Natural killer cell treated with Interleukin-12 subunit alpha and Interleukin-12 subunit beta and Interleukin-15 and Interleukin-18, amount 100 ng/mL, for 72 hours (primary cell): ENCODE measurements at regions not wholly inside any gene's neighbourhood (a gene's known extent, or its start where the extent isn't known, plus 50 kb on each side); places are given as distances from the start of the nearest gene placed in this dataset.

Source experiments
- ATAC-seq, 2 donors: fragments of 150-1000 bp; cut with Tn5 transposase in 1 of 2; sonication (Bioruptor Pico), chemical (Tn5 transposase) in 1 of 2; 2 replicates each; pipeline ENCODE4 v1.10.0; 2021
- DNase-seq: peaks from one replicate; pipeline ENCODE4 v3.0.0; 2022; ENCODE audit warnings: low spot score
- H3K27ac Mint-ChIP-seq, 2 donors: 1 replicate in 1 of 2; 2 replicates in 1 of 2; pipeline ENCODE4 v1.8.0; 2022; ENCODE audit warnings: mixed read lengths in 2 of 2, mild to moderate bottlenecking in 1 of 2, moderate library complexity in 1 of 2
- H3K27me3 Mint-ChIP-seq, 2 donors: 1 replicate in 1 of 2; 2 replicates in 1 of 2; pipeline ENCODE4 v1.8.0; 2022; ENCODE audit warnings: mixed read lengths in 2 of 2
- H3K36me3 Mint-ChIP-seq: one replicate; pipeline ENCODE4 v1.8.0; 2022; ENCODE audit warnings: mixed read lengths
- H3K4me1 Mint-ChIP-seq, 2 donors: 1 replicate in 1 of 2; 2 replicates in 1 of 2; pipeline ENCODE4 v1.8.0; 2022; ENCODE audit warnings: low read depth in 2 of 2, mixed read lengths in 2 of 2, mild to moderate bottlenecking in 1 of 2
- H3K4me3 Mint-ChIP-seq: one replicate; pipeline ENCODE4 v1.8.0; 2022; ENCODE audit warnings: mixed read lengths
- H3K9me3 Mint-ChIP-seq: 2 replicates; pipeline ENCODE4 v1.8.0; 2022; ENCODE audit warnings: mixed read lengths

DNA sequence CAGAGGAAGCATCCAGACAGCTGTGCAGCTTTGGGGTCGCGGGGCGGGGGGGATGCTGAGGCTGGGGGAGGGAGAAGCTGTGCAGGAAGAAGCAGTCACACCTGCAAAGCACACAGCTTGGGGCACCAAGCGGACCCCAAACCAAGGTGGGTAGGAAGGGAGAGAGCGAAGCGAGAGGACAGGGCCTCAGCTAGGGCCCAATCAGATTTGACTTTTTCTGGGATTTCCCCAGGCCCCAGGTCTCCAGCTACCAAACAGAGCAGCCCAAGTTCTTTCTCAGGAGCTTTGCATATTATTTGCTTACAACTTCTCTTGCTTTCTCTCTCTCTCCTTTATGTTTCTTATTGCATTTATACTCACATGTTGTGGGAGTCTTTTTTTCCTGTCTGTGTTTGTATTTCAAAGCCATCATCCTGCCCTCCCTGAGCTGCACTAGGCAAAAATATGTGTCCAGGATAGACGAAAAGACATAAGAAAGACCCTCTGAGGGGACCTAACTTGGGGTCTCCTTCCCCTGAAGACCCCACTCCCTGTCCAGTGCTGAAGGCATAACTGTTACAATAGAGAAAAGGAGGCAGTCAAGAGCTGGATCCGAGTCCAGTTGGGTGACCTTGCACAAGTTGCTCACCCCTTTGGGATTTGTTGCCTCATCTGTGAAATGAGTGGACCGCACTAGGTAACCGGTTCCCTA is 50.6 kb upstream of the SMNDC1 start:
- Mint-ChIP-seq H3K4me1 (peaks cover 52 to 60% of the 10 kb centered on the region in 2 donors), H3K4me3 (peak overlapping the region; percentile 80), H3K27ac (peak overlapping the region; percentile 91 to 93), H3K27me3 (peaks cover 0 to 10% of the 10 kb centered on the region in 2 donors), H3K36me3 (no peaks in the 10 kb centered on the region), H3K9me3 (no peaks in the 10 kb centered on the region)
- ATAC-seq, result peak in 1 of 2 donors; percentile 15
- no peak for DNase-seq

DNA sequence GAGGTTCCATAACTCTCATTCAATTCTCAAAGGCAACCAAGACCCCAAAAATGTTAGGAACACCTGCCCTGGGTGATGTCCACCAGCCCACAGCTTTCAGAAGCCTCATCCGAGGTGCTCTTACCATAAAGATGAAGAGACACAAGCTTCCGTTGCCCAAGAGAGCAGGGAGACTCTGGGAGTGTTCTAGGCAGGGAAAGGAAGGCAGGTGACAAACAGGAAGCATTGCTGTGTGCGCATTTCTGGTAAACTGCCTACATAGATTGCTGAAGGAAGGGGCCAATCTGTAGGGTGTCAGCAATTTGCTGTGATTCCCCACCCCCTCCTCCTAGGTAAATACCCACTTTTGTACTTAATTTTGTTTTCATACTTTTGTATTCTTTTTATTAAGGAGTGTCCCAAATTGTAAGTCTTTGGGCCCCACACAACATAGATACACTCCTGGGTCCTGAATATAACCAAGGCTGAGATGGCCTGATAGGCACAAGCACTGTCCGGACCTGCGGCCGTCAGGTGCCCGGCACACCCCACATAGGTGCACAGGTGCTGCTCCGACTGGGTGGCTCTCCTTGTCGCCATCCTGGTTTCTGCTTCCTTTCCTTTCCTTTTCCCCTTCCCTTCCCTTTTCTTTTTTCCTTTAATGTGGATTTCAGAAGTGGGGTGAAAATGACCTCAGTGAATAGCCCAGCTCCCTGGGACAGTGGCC is 51.4 kb upstream of the SMNDC1 start:
- ATAC-seq (no peak), DNase-seq (no peak)
- H3K27ac Mint-ChIP-seq, result peak overlapping the region; percentile 91 to 93
- peak overlapping the region; percentile 85 for H3K4me3 Mint-ChIP-seq
- H3K27me3 Mint-ChIP-seq, result peaks cover 0 to 8% of the 10 kb centered on the region in 2 donors
- no peaks in the 10 kb centered on the region for H3K9me3 Mint-ChIP-seq
- no peaks in the 10 kb centered on the region for H3K36me3 Mint-ChIP-seq
- H3K4me1 Mint-ChIP-seq, result peaks cover 56 to 60% of the 10 kb centered on the region in 2 donors

DNA sequence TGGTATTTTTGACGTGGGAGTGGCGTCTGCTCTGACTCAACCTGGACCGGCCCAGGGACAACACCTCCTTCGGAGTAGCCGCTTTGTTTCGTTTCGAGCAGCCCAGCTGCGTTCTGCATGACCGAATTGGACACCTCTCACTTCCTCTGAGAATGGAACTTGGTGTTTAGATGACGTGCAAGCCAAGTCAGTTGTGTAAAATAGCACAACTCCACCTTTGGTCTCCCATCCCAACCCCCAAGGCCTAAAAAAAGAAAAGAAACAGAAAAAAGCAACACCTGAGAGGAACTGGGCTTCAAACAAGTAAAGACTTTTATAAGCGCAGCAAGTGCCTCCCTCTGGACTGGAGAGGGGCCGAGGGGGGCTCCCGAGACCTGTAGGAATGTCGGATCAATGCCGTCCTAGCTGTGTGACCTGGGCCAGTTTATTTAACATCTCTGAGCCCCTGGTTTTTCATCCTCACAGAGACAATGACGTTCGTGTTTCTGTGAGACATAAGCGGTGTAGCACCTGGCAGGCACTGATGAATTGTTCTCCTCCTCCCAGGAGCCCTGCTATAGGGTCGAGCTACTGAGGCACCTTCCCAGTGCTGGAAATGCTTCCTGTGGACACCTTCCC is 52.0 kb upstream of the SMNDC1 start:
- H3K4me1 Mint-ChIP-seq, result peaks cover 58 to 62% of the 10 kb centered on the region in 2 donors

DNA sequence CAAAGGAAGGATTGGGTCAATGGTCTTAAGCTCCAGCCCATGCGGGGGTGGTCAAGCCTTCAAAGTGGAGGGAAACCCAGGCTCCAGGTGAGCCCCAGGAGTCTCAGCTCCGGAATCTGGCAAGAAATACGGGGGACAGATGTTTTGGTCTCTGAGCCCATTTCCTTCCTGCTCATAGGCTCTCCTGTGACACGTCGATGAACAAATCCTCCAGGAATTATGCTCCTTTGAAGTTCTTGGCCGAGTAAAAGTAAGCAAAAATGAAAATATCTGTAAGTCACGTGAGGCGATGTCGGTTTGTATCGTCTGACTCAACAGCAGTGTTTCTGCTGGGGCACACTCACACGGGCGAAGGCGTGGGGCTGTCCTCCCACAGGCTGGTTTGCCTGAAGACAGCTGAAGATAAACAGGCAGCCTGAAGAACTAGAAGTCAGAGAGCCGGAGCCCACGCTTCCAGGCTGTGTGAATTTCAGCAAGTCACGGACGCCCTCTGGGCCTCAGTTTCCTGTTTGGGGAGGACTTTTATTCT is 52.6 kb upstream of the SMNDC1 start:
- peaks cover 0 to 5% of the 10 kb centered on the region in 2 donors for H3K27me3 Mint-ChIP-seq
- H3K9me3 Mint-ChIP-seq, result no peaks in the 10 kb centered on the region
- H3K4me1 Mint-ChIP-seq, result peaks cover 60 to 63% of the 10 kb centered on the region in 2 donors
- peak overlapping the region; percentile 85 for H3K4me3 Mint-ChIP-seq
- DNase-seq (no peak), ATAC-seq (peak in 1 of 2 donors; percentile 25)
- no peaks in the 10 kb centered on the region for H3K36me3 Mint-ChIP-seq
- peak overlapping the region; percentile 91 to 93 for H3K27ac Mint-ChIP-seq

More for the DNA sequence above, 52.0 kb upstream of the SMNDC1 start:
- H3K4me3 Mint-ChIP-seq, result peak overlapping the region; percentile 85
- DNase-seq (no peak), ATAC-seq (peak; percentile 59 to 81)
- H3K9me3 Mint-ChIP-seq, result no peaks in the 10 kb centered on the region
- H3K36me3 Mint-ChIP-seq, result no peaks in the 10 kb centered on the region
- peaks cover 0 to 5% of the 10 kb centered on the region in 2 donors for H3K27me3 Mint-ChIP-seq
- H3K27ac Mint-ChIP-seq, result peak overlapping the region; percentile 91 to 93

DNA sequence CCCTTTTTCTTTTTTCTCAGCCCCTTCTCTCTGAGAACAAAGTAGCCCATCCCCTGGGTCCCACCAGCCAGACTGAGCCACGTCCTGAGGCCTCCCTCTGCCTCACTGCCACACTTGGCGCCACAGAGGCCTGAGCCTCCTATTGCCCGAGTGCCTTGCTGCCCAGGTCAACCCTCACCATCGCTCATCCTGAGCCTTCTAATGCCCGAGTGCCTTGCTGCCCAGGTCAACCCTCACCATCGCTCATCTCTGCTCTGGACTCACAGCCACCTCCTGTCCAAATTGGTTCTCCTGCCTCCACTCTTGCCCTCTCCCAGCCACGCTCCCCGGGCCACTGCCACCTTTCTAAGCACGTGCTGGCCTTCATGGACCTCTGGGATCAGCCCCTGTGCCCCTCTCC is 53.2 kb upstream of the SMNDC1 start:
- H3K4me3 Mint-ChIP-seq, result peak overlapping the region; percentile 85
- H3K27ac Mint-ChIP-seq, result peak overlapping the region; percentile 91 to 93
- peaks cover 58 to 62% of the 10 kb centered on the region in 2 donors for H3K4me1 Mint-ChIP-seq
- no peak for DNase-seq
- no peak for ATAC-seq
- peaks cover 0 to 5% of the 10 kb centered on the region in 2 donors for H3K27me3 Mint-ChIP-seq
- H3K36me3 Mint-ChIP-seq, result no peaks in the 10 kb centered on the region
- H3K9me3 Mint-ChIP-seq, result no peaks in the 10 kb centered on the region

DNA sequence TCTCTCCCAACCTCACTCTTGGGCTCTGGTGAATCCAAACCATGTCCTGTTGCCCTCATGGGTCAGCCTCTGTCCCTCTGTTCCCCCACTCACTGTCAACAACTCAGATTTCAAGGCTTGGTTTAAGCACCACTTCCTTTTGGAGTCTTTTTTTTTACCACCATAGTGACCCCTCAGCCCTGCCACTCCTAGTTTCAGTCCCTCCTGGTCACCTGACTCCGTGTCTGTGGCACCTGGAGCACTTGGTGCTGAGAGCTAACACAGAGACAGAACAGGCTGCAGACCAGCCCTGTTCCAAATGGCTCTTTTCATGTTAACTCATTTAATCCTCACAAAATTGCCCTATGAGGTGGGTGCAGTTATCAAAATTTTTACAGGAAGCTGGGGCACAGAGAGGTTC is 53.6 kb upstream of the SMNDC1 start:
- H3K27ac Mint-ChIP-seq, result peak overlapping the region; percentile 91 to 93
- H3K9me3 Mint-ChIP-seq, result no peaks in the 10 kb centered on the region
- peak overlapping the region; percentile 85 for H3K4me3 Mint-ChIP-seq
- peaks cover 58 to 59% of the 10 kb centered on the region in 2 donors for H3K4me1 Mint-ChIP-seq
- peaks cover 0 to 5% of the 10 kb centered on the region in 2 donors for H3K27me3 Mint-ChIP-seq
- DNase-seq, result no peak
- no peaks in the 10 kb centered on the region for H3K36me3 Mint-ChIP-seq
- ATAC-seq, result no peak

DNA sequence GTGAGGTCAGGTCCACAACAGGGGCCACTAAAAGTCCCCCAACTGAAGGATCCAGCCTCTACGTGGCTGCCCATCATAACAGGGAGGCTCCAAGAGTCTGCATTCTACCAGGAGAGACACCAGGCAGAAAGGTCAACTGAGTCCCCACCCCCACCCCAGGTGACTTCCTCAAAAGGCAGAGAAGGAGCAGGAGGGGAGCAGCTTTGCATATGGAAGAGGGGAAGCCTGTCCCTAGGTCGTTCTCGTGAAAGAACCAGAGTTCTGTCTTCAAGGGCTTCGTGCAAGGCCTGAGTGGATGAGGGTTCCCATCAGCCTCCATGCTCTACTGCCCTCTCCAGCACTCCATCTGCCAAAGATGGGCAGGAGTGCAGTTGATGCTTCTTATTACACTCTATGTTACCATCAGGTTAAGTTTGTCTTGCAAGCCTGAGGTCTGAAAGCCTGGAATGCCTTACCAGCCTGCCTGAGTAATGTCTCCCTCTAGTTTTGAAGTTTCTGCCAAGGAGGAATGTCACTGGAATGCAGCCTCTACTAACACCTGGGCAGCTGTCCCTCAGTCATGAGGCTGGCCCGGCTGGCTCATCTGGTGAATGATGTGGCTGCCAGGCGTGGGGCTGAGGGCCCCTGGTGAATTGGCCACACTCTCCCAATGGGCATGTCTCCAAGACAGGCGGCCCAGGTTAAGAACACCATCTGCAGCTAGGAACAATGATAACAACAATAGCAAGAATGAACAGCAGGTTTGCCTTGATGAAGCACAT is 54.3 kb upstream of the SMNDC1 start:
- peak overlapping the region; percentile 85 for H3K4me3 Mint-ChIP-seq
- no peak for ATAC-seq
- peaks cover 56 to 57% of the 10 kb centered on the region in 2 donors for H3K4me1 Mint-ChIP-seq
- no peaks in the 10 kb centered on the region for H3K36me3 Mint-ChIP-seq
- H3K9me3 Mint-ChIP-seq, result no peaks in the 10 kb centered on the region
- peaks cover 0 to 5% of the 10 kb centered on the region in 2 donors for H3K27me3 Mint-ChIP-seq
- no peak for DNase-seq
- H3K27ac Mint-ChIP-seq, result peak overlapping the region in 1 of 2 donors; percentile 93

DNA sequence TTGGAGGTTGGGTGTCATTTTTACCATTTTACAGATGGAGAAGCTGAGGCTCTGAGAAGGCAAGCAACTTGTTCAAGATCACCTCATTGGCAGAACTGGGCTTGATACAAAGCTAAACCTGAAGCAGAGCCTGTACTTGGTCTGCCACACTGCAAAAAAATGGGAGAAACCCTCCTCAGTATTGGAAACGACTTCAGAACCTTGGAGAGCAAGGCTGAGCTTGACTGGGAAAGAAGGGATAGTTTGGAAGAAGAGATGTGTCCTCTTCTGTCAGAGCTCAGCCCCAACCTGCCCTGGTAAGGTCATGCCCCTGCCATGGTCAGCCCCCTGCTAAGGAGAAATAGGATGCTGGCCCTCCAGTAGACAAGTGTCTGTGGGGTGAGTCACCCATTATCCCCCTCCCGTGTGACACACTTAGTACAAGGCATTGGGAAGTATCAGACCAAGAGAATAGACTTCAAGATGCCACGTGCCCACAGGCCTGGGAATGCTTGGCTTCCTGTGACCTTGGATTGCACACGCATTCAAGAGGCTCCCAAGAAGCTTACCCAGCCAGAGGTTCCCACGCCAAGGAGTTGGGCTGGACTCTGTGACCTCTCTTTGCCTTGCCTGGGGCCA is 56.2 kb upstream of the SMNDC1 start:
- peaks cover 36 to 44% of the 10 kb centered on the region in 2 donors for H3K4me1 Mint-ChIP-seq

DNA sequence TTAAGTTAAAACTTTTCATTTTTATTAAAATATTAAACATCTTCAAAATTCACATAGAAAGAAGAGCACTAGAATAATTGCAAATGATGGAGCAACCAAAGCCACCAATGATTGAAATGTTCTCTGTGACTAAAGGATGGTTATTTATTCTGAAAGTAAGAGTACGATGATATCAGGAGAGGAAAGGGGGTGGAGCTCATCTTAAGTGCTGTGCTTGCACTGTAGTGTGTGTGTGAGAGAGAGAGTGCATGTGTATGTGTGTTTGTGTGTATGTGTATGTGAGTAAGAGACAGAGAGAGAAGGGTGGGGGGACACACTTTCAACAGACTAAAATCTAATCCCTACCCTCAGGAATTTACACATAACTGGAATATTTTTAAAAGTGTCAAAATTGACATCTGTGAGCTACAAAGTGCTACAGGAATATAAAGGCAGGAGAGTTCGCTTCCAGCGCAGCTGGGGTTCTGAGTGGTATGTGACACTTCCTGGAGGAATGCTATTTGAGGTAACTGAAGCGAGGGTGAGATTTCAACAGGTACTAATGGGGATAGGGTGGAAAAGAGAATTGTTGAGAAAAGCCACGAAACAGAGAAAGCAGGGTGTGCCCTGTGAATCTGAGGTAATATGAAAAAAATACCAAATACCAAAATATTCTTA is 57.2 kb upstream of the SMNDC1 start:
- H3K9me3 Mint-ChIP-seq, result no peaks in the 10 kb centered on the region
- peaks cover 0 to 5% of the 10 kb centered on the region in 2 donors for H3K27me3 Mint-ChIP-seq
- peaks cover 33 to 35% of the 10 kb centered on the region in 2 donors for H3K4me1 Mint-ChIP-seq
- ATAC-seq, result peak; percentile 66 to 77
- peak overlapping the region in 1 of 2 donors; percentile 5 for H3K27ac Mint-ChIP-seq
- DNase-seq, result no peak
- peak overlapping the region; percentile 34 for H3K4me3 Mint-ChIP-seq
- no peaks in the 10 kb centered on the region for H3K36me3 Mint-ChIP-seq

More for the DNA sequence above, 56.2 kb upstream of the SMNDC1 start:
- peaks cover 0 to 5% of the 10 kb centered on the region in 2 donors for H3K27me3 Mint-ChIP-seq
- H3K36me3 Mint-ChIP-seq, result no peaks in the 10 kb centered on the region
- H3K4me3 Mint-ChIP-seq, result no peak overlapping the region
- H3K9me3 Mint-ChIP-seq, result no peaks in the 10 kb centered on the region
- no peak overlapping the region for H3K27ac Mint-ChIP-seq
- ATAC-seq (no peak), DNase-seq (no peak)

DNA sequence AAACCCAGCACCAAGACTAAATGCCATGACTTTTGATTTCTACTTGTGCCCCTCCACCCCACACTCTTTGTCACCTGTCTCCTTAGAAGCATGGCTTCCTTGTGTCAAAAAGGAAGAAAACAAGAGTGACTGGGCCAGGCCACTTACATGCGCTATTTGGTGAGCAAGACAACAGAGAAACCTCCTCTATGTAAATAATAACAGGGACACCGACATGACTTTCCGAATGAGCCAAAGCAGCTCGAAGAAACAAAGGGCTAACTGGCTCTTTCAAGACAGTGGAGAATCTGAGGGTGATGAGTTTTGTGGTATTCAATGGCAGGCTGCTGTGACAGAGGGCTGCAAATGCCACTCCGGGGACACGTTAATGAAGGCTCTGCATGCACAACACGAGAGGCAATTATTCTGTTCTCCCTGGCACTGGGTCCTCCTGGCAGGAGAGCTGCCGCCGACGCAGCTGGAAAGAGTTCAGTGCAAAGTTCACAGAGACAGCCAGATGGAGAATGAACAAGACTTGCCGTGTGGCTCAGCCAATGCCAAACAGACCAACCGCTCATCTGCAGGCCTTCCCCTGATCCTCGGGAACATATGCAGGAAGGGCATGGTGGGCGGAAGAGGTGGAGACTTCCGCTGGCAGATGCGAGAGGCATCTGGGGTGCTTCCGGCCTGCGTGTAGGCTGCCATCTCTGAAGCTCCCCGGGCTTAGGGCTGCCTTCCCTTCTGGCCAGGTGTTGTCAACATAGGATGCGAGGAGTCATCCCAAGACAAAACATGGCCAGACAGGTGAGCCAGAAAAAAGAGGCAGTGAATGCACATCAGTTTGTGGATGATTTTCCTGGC is 59.1 kb upstream of the SMNDC1 start:
- ATAC-seq, result no peak
- Mint-ChIP-seq H3K9me3 (no peaks in the 10 kb centered on the region), H3K4me1 (peaks cover 34 to 38% of the 10 kb centered on the region in 2 donors), H3K4me3 (no peak overlapping the region), H3K27ac (peak overlapping the region in 1 of 2 donors; percentile 79), H3K27me3 (no peaks in the 10 kb centered on the region), H3K36me3 (no peaks in the 10 kb centered on the region)
- no peak for DNase-seq

DNA sequence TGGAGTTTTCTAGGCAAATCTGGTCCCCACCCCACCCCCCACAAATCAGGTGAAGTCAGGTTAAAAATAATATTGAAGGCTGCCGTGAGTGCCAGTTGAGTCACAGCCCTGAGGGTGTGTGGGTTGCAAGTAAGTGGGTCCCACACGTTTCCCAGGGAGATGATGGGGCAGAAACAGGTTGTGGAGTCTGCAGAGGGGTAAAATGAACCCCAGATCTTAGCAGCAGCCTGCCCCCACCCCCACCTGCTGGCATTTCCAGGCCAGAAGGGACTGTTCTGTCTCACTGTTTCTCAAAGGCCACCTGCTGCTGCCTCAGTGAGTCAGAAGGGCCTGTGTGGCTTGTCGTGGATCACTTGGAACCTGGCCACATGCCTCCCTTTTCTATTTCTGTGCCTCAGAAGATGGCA is 59.8 kb upstream of the SMNDC1 start:
- H3K4me3 Mint-ChIP-seq, result no peak overlapping the region
- ATAC-seq (no peak), DNase-seq (no peak)
- H3K36me3 Mint-ChIP-seq, result no peaks in the 10 kb centered on the region
- peaks cover 36 to 39% of the 10 kb centered on the region in 2 donors for H3K4me1 Mint-ChIP-seq
- H3K27ac Mint-ChIP-seq, result peak overlapping the region in 1 of 2 donors; percentile 79
- H3K27me3 Mint-ChIP-seq, result no peaks in the 10 kb centered on the region
- no peaks in the 10 kb centered on the region for H3K9me3 Mint-ChIP-seq
